ENCODE measurements at regions not wholly inside any gene's neighbourhood (a gene's known extent, or its start where the extent isn't known, plus 50 kb on each side); places are given as distances from the start of the nearest gene placed in this dataset.
A peak's percentile ranks its signal among the peaks of the same experiment; 100 is the strongest.

DNA sequence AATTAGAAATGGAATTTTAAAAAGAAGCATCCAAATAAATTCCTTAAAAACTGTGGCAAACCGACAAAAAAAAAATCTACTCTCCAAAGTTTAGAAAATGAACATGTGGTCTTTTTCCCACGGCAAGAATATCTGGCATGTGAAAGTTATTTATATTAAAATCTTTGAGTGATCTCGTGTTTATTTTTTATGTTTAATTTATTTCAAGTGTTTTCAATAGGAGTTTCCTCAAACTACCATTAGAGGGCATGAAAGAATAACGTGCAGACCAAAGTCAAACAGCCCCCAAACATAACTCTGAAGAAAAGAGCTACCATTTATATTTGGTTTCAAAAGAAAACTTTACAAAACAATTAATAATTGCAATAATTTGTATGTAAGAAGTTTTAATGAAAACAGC, 286.4 kb downstream of the ZIC4 start:
- TF ChIP-seq, protein P1, sequence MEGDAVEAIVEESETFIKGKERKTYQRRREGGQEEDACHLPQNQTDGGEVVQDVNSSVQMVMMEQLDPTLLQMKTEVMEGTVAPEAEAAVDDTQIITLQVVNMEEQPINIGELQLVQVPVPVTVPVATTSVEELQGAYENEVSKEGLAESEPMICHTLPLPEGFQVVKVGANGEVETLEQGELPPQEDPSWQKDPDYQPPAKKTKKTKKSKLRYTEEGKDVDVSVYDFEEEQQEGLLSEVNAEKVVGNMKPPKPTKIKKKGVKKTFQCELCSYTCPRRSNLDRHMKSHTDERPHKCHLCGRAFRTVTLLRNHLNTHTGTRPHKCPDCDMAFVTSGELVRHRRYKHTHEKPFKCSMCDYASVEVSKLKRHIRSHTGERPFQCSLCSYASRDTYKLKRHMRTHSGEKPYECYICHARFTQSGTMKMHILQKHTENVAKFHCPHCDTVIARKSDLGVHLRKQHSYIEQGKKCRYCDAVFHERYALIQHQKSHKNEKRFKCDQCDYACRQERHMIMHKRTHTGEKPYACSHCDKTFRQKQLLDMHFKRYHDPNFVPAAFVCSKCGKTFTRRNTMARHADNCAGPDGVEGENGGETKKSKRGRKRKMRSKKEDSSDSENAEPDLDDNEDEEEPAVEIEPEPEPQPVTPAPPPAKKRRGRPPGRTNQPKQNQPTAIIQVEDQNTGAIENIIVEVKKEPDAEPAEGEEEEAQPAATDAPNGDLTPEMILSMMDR (IDR thresholded peaks at IDR 0.05; ENCODE audit: low read depth, low read length) = peak; percentile 51
- H3K4me3 ChIP-seq (replicated peaks in 1 of 2; ENCODE audit: low read depth in 2 of 2, low read length in 2 of 2) = no peak overlapping the region
- peak; percentile 13 to 41 for DNase-seq (ENCODE audit: low read depth in 2 of 2)

DNA sequence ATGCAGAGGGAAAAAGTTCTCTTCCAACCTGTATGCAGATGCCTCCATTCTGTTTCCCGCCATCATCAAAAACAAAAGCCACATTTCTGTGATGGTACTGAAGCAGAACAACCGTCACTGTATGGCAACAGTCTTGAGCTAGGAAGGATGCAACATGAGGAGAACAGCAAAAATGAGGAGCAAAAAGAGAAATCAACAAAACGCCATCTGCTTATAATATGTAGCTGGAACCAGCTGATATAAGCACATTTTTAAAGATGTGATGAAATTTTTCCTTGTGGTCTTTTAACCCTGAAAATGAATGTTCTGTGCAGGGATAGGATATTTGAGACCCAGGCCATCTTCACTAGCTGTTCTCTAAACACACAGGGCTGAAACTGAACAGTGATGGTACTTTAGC, 287.0 kb downstream of the ZIC4 start:
- no peak overlapping the region for H3K4me3 ChIP-seq (replicated peaks in 1 of 2; ENCODE audit: low read depth in 2 of 2, low read length in 2 of 2)
- TF ChIP-seq, protein P1 (IDR thresholded peaks at IDR 0.05; ENCODE audit: low read depth, low read length) = no peak
- DNase-seq (ENCODE audit: low read depth in 2 of 2) = no peak

DNA sequence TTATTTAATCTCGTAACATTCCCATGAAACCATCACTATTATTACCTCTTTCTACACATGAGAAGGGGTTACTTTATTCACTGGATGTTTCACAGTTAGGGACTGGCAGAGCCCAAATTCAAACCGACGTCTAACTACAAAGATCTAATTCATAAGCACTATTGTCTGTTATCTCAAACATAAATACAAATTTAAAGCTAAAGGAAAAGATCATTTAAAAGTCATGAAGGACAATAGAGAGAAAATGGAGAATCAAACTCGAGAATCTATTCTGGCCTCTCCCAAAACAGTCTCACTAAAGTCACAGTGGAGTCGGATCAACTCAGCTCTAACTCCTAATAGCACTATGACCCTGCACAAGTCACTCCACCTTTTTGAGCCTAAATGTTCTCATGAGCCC, 287.7 kb downstream of the ZIC4 start:
- TF ChIP-seq, protein P1 (IDR thresholded peaks at IDR 0.05; ENCODE audit: low read depth, low read length) = no peak
- no peak for DNase-seq (ENCODE audit: low read depth in 2 of 2)
- no peak overlapping the region for H3K4me3 ChIP-seq (replicated peaks in 1 of 2; ENCODE audit: low read depth in 2 of 2, low read length in 2 of 2)

DNA sequence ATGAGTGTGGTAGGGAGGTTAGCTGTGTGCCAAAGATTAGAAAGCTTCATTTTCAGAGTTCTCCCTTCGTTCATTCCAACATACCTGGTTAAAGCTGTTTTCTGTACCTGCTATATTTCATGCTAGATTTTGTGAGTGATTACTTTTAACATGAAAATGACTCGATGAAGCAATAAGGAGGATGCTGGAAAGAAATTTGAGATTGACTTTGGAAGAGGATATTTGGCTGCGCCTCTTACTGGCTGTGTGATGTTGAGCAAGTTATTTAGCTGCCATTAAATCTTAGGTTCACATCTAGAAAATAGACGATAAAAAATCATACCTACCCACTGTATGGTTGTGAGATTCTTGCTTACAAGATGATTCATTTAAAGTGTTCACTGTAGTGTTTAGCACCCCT, 288.7 kb downstream of the ZIC4 start:
- no peak overlapping the region for H3K4me3 ChIP-seq (replicated peaks in 1 of 2; ENCODE audit: low read depth in 2 of 2, low read length in 2 of 2)
- TF ChIP-seq, protein P1 (IDR thresholded peaks at IDR 0.05; ENCODE audit: low read depth, low read length) = no peak
- no peak for DNase-seq (ENCODE audit: low read depth in 2 of 2)

DNA sequence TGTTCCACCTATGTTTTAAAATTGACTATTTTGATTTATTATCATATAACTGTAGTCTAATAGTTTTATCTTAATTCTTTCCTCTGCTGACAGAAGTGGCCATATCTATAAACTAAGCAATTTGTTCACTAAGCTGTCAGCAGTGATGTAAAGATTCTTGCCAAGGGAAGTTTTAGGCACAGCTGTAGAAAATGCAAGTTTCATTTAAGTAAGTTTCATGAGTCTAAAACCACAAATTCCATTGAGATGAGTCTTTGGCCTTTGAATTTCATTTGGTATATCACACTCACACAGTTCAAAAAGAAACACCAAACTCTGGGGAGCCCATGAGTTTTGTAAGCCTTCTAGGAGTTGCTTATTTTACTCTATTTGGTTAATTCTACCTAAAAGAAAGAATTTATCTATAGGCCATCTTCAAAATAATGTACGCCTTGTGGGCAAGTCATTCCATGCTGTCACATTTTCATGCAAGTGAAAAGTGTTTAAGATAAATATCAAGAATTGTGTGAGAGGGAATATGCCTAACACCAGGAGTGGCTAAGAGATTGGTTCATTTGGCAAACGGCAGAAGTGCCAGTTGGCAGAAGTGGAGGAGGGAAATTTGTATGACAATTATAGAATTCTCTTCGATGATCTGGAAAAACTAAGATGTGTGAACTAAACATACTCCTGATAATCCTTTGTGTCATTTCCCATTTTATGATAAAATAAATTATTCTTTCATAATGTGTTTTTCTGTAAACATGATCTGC, 292.9 kb downstream of the ZIC4 start:
- TF ChIP-seq, protein P1 (IDR thresholded peaks at IDR 0.05; ENCODE audit: low read depth, low read length) = no peak
- no peak overlapping the region for H3K4me3 ChIP-seq (replicated peaks in 1 of 2; ENCODE audit: low read depth in 2 of 2, low read length in 2 of 2)
- DNase-seq (ENCODE audit: low read depth in 2 of 2) = peak; percentile 57 to 87

DNA sequence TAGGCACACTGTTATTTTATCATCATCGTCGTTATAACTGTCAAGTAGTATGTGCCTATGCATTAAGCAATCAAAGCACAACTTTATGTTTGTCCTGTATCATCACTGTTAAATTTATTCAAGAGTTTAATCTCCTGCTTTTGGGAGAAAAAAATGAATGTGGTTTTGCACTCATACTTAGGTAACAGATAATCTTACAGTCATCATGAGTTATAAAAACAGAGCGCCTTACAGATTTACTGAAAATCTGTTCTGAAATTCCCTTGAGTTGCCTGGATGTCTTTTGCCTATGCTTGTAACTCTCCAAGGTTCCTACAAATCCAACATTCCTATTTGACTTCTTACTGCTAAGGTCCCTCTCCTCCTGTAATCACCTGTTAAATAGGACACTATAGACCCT, 307.3 kb downstream of the ZIC4 start:
- peak in 1 of 2 donors; percentile 2 for DNase-seq (ENCODE audit: low read depth in 2 of 2)
- H3K4me3 ChIP-seq (replicated peaks in 1 of 2; ENCODE audit: low read depth in 2 of 2, low read length in 2 of 2) = no peak overlapping the region
- TF ChIP-seq, protein P1 (IDR thresholded peaks at IDR 0.05; ENCODE audit: low read depth, low read length) = no peak

DNA sequence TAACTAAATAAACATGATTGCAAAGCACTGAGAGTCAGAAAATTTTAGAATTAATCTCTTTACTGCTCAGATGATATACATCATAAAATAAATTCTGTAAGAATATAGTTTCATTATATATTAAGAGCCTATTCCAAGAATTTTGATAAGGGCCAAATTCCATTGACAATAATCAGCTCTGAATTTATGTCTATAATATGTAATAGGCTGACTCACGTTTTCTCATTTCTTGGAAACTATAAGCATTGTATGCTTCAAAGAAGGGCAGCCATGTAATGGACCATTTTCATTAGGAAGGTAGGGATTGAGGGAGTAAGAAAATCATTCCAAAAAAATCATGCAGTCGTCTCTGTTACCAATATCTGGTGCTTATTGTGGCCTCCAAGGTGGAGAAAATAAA, 315.9 kb downstream of the ZIC4 start:
- no peak overlapping the region for H3K4me3 ChIP-seq (replicated peaks in 1 of 2; ENCODE audit: low read depth in 2 of 2, low read length in 2 of 2)
- TF ChIP-seq, protein P1 (IDR thresholded peaks at IDR 0.05; ENCODE audit: low read depth, low read length) = no peak
- DNase-seq (ENCODE audit: low read depth in 2 of 2) = peak in 1 of 2 donors; percentile 6

Data from cardiac fibroblast (primary cell).